Naive B cell (primary cell): ENCODE measurements at regions not wholly inside any gene's neighbourhood (a gene's known extent, or its start where the extent isn't known, plus 50 kb on each side); places are given as distances from the start of the nearest gene placed in this dataset.
A peak's percentile ranks its signal among the peaks of the same experiment; 100 is the strongest.

ENCODE experiments used
- ATAC-seq, 2 donors: fragments of 150-1000 bp; cut with Tn5 transposase; 2 replicates each; pipeline ENCODE4 v1.10.0; 2021; ENCODE audit warnings: low read depth in 2 of 2, mild to moderate bottlenecking in 2 of 2, moderate library complexity in 2 of 2
- DNase-seq: peaks from one replicate; pipeline ENCODE4 v3.0.0; 2022
- H3K27ac Mint-ChIP-seq, 6 donors: one replicate each; pipeline ENCODE4 v1.8.0; 2020 to 2022; ENCODE audit warnings: mild to moderate bottlenecking in 6 of 6, mixed read lengths in 6 of 6, moderate library complexity in 5 of 6, inconsistent platforms in 2 of 6
- H3K27me3 Mint-ChIP-seq, 3 donors: one replicate each; pipeline ENCODE4 v1.8.0; 2021 to 2022; ENCODE audit warnings: mixed read lengths in 3 of 3, mild to moderate bottlenecking in 1 of 3
- H3K36me3 Mint-ChIP-seq, 2 donors: one replicate each; pipeline ENCODE4 v1.8.0; 2020 to 2022; ENCODE audit warnings: mixed read lengths in 2 of 2, inconsistent platforms in 1 of 2, mild to moderate bottlenecking in 1 of 2
- H3K4me1 Mint-ChIP-seq, 3 donors: one replicate each; pipeline ENCODE4 v1.8.0; 2020 to 2022; ENCODE audit warnings: mixed read lengths in 3 of 3, inconsistent platforms in 1 of 3, mild to moderate bottlenecking in 1 of 3, moderate library complexity in 1 of 3
- H3K4me3 Mint-ChIP-seq, 8 donors: one replicate each; pipeline ENCODE4 v1.8.0; 2020 to 2022; ENCODE audit warnings: mild to moderate bottlenecking in 8 of 8, mixed read lengths in 8 of 8, moderate library complexity in 8 of 8, inconsistent platforms in 2 of 8
- H3K9me3 Mint-ChIP-seq, 7 donors: one replicate each; pipeline ENCODE4 v1.8.0; 2020 to 2022; ENCODE audit warnings: mixed read lengths in 7 of 7, mild to moderate bottlenecking in 5 of 7, inconsistent platforms in 2 of 7, moderate library complexity in 1 of 7

DNA sequence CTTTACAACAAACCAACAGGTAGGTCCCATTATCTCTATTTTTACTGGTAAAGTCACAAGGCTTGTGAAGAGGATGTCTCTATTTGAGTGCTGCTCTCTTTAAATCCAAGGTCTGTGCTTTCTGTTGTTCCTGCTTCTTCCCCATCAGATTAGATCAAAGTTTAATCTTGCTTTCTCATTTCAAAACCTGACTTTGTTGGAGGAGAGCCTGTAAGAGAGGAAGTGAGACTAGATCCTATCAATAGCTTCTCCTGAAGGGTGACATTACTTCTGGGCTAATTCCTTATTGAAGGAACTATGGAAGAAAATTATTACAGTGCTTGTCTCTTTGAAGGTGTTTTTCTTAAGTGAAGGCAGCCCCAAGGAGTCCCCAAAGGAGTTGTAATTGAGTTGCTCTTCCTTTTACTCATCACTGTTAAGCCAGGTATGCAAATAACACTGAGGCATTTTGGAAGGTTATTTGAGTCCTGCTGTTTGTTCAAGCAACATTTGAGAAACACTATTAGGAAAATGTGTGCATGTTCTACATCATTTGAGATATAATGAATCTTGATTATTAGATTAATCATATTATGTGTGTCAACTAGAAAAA is 146.2 kb upstream of the MBL2 start:
- DNase-seq, result no peak
- Mint-ChIP-seq H3K9me3 (peaks cover 0 to 2% (median 0%) of the 10 kb centered on the region in 7 donors), H3K4me1 (no peaks in the 10 kb centered on the region), H3K27ac (no peak overlapping the region), H3K4me3 (no peak overlapping the region), H3K27me3 (peaks cover 0 to 4% (median 0%) of the 10 kb centered on the region in 3 donors), H3K36me3 (no peaks in the 10 kb centered on the region)
- no peak for ATAC-seq

DNA sequence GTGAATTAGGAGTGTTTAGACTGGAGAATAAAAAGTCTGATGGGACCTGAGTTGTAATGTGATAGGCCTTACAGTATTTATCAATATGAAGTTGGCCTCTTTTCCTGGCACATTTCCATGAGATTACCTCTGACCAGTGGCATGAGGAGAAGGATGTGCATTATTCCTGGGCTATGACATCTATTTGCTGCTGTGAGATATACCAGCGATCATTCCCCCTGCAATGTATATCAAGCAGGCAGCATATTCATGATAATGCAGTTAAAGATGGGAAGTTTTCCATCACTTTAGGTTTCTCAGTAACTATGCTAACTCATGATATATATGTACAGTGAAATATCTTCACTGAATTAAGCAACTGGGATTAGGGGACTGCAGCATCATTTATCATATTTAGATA is 142.8 kb upstream of the MBL2 start:
- no peak for ATAC-seq
- Mint-ChIP-seq H3K9me3 (peaks cover 0 to 2% (median 0%) of the 10 kb centered on the region in 7 donors), H3K4me1 (no peaks in the 10 kb centered on the region), H3K27ac (no peak overlapping the region), H3K27me3 (peaks cover 0 to 4% (median 0%) of the 10 kb centered on the region in 3 donors), H3K4me3 (no peak overlapping the region), H3K36me3 (no peaks in the 10 kb centered on the region)
- DNase-seq, result no peak

DNA sequence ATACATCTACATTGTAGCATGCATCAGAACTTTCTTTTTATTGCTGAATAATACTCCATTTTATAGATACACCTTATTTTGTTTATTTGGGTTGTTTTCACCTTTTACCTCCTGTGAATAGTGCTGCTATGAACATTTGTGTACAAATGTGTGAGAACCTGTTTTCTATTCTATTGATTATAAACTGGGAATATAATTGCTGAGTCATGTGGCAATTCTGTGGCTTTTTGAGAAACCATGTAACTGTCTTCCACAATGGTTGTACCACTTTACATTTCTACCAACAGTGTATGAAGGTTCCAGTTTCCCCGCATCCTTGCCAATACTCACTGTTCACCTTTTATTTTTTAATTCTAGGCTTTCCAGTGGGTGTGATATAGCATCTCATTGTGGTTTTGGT is 138.6 kb upstream of the MBL2 start:
- DNase-seq (no peak), ATAC-seq (no peak)
- Mint-ChIP-seq H3K27ac (no peak overlapping the region), H3K4me1 (no peaks in the 10 kb centered on the region), H3K9me3 (peaks cover 0 to 1% (median 0%) of the 10 kb centered on the region in 7 donors), H3K27me3 (peaks cover 0 to 4% (median 0%) of the 10 kb centered on the region in 3 donors), H3K4me3 (no peak overlapping the region), H3K36me3 (no peaks in the 10 kb centered on the region)

DNA sequence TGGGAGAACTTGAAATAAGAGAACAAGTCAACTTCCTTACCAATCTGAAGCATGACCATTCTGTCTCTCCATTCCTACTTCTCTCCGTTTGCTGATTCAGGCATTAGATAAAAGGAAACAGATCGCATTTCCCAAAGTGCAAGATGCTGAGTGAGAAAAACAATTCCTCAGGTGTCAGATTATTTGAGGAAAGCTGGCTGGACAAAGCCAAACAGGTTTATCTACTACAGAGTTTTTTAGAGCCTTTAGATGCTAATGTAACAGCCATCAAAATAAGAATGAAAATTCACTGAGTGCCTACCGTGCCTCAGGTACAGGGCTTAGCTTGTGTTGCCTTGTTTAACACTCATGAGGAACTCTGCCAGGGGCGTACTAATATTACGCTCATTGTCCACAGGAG is 135.9 kb upstream of the MBL2 start:
- H3K36me3 Mint-ChIP-seq, result no peaks in the 10 kb centered on the region
- no peak overlapping the region for H3K4me3 Mint-ChIP-seq
- peaks cover 0 to 4% (median 0%) of the 10 kb centered on the region in 3 donors for H3K27me3 Mint-ChIP-seq
- peaks cover 0 to 1% (median 0%) of the 10 kb centered on the region in 7 donors for H3K9me3 Mint-ChIP-seq
- H3K4me1 Mint-ChIP-seq, result no peaks in the 10 kb centered on the region
- no peak overlapping the region for H3K27ac Mint-ChIP-seq
- ATAC-seq, result no peak
- no peak for DNase-seq

DNA sequence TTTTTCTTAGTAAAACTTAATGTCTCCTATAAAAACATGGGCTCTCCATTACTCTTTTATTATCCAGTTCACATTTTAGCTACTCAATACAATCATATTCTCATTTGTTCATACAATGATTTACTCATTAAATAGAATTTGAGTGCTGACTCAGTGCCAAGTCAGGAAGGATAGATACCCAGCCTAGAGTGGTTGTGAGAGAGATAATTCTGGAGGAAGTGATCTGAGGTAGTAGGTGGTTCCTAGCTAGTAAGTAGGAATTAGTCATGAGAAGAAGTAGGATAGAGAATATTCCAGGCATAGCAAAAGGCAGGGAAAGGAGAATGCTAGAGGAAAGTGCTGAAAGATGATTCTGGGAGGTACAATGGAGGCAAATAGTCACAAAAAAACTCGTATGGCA is 133.5 kb upstream of the MBL2 start:
- no peaks in the 10 kb centered on the region for H3K36me3 Mint-ChIP-seq
- no peak for DNase-seq
- H3K4me1 Mint-ChIP-seq, result no peaks in the 10 kb centered on the region
- H3K27ac Mint-ChIP-seq, result no peak overlapping the region
- H3K9me3 Mint-ChIP-seq, result peaks cover 0 to 1% (median 0%) of the 10 kb centered on the region in 7 donors
- no peak for ATAC-seq
- H3K27me3 Mint-ChIP-seq, result peaks cover 0 to 3% (median 0%) of the 10 kb centered on the region in 3 donors
- H3K4me3 Mint-ChIP-seq, result no peak overlapping the region

DNA sequence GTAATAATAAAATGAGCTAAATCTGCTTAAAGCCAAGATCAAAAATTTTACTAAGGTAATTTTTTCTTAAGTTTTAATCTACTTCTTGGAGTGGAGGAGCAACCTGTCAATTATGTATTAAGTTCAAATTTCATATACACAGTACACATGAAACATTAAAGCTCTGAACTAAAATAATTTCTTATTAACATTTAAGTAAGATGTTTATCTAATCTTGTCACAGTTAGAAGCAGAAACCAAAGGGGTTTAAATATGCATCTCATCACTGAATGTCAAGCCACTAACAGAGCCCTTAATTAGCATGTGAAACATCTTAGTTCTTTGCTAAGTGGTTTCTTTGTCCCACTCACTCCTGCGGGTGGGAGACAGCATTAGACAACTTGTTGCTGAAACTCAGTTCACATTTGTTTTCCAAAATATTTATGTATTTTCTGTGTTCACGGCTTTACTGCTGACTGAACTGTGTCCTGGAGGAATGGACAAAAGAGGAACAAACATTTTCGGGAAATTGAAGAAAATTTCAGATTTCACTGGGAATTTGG is 130.9 kb upstream of the MBL2 start:
- Mint-ChIP-seq H3K4me3 (no peak overlapping the region), H3K27ac (no peak overlapping the region), H3K27me3 (peaks cover 0 to 5% (median 0%) of the 10 kb centered on the region in 3 donors), H3K4me1 (no peaks in the 10 kb centered on the region), H3K9me3 (peaks cover 0 to 1% (median 0%) of the 10 kb centered on the region in 7 donors), H3K36me3 (no peaks in the 10 kb centered on the region)
- DNase-seq (no peak), ATAC-seq (no peak)

DNA sequence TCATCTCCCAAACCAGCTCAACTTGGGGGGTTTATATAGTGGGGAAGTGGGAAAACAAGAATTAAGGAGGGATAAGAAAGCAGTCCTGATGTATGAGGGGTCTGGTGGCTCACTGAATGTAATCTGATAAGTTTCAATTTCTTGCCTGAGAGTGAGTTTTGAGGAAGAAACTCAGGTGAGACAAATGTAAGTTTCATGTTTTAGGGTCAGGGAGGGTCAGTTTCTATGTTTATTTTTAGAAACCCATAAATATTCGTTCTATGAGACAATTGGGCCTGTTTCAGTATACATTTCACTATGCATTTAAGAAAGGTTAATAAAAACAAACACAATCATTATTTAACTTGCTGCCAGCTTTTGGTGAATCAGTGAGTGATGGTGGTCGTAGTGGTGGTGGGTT is 128.0 kb upstream of the MBL2 start:
- peaks cover 0 to 5% (median 0%) of the 10 kb centered on the region in 3 donors for H3K27me3 Mint-ChIP-seq
- no peak overlapping the region for H3K4me3 Mint-ChIP-seq
- H3K36me3 Mint-ChIP-seq, result no peaks in the 10 kb centered on the region
- H3K27ac Mint-ChIP-seq, result no peak overlapping the region
- DNase-seq (no peak), ATAC-seq (no peak)
- H3K9me3 Mint-ChIP-seq, result peaks cover 0 to 4% (median 0%) of the 10 kb centered on the region in 7 donors
- H3K4me1 Mint-ChIP-seq, result no peaks in the 10 kb centered on the region

DNA sequence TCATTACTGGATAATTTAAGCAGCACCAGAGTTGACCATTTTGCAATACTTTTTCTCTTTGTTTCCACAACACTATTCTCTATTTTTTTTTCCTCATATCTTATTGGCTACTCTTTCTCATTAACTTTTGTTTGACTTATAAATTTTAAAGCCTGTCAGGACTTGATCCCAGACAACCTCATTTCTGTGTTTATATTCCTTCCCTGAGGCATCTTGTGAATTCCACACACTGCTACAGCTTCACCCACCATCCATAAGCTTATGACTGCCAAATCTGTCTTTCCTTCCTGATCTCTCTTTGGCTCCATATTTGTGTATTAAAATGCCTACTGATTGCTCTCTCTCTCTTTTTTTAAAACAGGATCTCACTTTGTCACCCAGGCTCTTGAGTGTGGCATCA is 124.6 kb upstream of the MBL2 start:
- Mint-ChIP-seq H3K36me3 (no peaks in the 10 kb centered on the region), H3K9me3 (peaks cover 0 to 6% (median 0%) of the 10 kb centered on the region in 7 donors), H3K27me3 (peaks cover 0 to 5% (median 0%) of the 10 kb centered on the region in 3 donors), H3K4me1 (no peaks in the 10 kb centered on the region), H3K4me3 (no peak overlapping the region), H3K27ac (no peak overlapping the region)
- ATAC-seq (no peak), DNase-seq (no peak)

DNA sequence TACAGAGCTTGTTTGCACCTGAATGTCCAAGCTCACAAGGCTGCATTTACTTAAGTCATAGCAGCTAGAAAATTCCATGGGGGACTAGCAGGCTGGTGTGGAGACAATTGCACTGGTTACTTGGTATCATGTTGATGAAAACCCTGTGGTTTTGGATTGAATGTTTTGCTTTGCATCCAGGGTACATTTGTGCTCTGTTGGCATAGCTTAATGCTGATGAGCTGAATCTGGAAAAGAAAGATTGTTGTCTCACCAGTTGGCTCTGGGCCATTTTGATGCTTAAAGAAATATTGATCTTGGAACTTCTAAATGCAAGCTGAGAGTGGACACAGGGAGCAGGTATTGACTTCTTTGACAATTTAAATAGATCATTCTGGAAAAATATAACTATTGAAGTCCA is 122.5 kb upstream of the MBL2 start:
- no peaks in the 10 kb centered on the region for H3K4me1 Mint-ChIP-seq
- no peak for DNase-seq
- no peak for ATAC-seq
- no peak overlapping the region for H3K27ac Mint-ChIP-seq
- no peaks in the 10 kb centered on the region for H3K36me3 Mint-ChIP-seq
- no peaks in the 10 kb centered on the region for H3K27me3 Mint-ChIP-seq
- H3K4me3 Mint-ChIP-seq, result no peak overlapping the region
- peaks cover 0 to 6% (median 0%) of the 10 kb centered on the region in 7 donors for H3K9me3 Mint-ChIP-seq

DNA sequence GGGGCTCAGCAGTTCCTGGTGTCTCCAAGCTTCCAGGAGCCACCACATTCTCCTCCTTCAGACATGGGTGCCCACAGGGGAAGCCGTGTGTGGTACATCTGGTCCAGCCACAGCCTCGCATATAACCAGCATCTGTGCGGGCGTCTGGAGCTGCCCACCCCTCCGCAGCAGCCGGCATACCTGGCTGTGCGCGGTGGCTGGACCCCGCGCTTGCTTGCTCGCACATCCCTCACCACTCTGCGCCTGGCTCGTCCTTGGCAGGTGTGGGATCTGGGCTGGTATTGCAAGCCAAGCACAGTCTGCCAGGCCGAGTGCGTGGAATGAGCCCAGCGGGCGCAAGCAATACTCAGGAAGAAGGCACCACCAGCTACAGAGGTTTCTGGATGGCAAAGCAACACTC is 117.7 kb upstream of the MBL2 start:
- H3K27me3 Mint-ChIP-seq, result no peaks in the 10 kb centered on the region
- H3K27ac Mint-ChIP-seq, result no peak overlapping the region
- H3K36me3 Mint-ChIP-seq, result no peaks in the 10 kb centered on the region
- H3K9me3 Mint-ChIP-seq, result peaks cover 0 to 3% (median 0%) of the 10 kb centered on the region in 7 donors
- no peaks in the 10 kb centered on the region for H3K4me1 Mint-ChIP-seq
- no peak for ATAC-seq
- H3K4me3 Mint-ChIP-seq, result no peak overlapping the region
- DNase-seq, result no peak

DNA sequence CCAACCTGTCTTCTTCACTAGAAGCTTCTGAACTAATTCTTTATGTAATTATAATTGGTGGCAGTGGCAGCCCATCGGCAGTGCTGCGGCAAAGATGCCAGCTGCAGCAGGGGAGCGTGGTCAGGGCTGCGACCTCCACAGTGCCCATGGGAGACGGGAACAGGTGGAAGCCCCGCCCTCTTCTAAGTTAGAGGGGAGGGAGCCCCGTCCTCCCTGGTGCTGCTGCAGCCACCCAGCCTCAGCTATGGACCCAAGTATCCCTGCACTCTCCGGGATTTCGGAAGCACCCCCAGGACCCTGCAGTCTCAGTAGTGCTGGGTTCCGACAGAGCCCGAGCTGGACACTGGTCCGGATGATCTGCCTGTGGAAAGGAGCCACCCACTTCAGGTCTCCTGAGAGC is 117.0 kb upstream of the MBL2 start:
- H3K4me1 Mint-ChIP-seq, result no peaks in the 10 kb centered on the region
- no peaks in the 10 kb centered on the region for H3K36me3 Mint-ChIP-seq
- no peak overlapping the region for H3K4me3 Mint-ChIP-seq
- peaks cover 0 to 1% (median 0%) of the 10 kb centered on the region in 7 donors for H3K9me3 Mint-ChIP-seq
- H3K27ac Mint-ChIP-seq, result no peak overlapping the region
- ATAC-seq (no peak), DNase-seq (no peak)
- no peaks in the 10 kb centered on the region for H3K27me3 Mint-ChIP-seq

DNA sequence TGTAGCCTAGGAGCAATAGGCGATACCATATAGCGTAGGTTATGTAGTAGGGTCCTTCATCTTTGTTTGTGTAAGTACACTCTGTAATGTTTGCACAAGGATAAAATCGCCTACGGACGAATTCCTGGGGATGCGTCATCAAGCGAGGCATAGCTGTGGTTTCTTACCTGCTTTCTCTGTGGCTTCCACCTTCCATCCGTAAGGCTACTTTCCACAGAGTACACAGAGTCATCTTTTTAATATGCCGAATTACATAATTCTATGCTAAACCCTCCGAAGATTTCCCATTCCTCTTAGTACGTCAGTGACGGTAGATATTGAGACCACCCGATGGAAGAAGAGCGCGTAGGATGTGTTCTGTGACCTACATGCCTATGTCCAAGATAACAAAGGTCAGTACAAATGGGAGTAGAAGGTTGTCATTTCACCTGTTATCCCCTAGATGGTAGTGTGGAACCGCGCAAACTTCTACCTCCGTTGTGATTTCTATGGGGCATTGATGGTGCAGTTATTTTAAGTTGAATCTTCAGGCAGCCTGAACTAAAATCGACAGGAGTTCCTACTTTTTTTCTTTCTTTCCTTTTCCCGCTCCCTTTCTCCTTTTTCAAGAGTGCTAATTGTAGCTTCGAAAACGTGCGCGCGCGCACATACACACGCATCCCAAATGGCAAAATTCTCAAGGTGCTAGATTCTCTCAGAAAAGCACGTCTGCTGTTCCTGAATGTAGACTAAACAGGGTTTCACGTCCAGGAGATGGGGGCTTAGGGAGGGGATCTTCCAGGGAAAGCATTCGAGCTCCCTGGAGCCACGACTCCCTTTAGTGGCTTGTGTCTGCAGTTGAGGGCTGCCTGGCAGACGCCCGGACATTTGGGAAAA is 111.7 kb upstream of the MBL2 start:
- Mint-ChIP-seq H3K4me1 (no peaks in the 10 kb centered on the region), H3K4me3 (no peak overlapping the region), H3K27ac (no peak overlapping the region), H3K27me3 (no peaks in the 10 kb centered on the region), H3K9me3 (peaks cover 0 to 1% (median 0%) of the 10 kb centered on the region in 7 donors), H3K36me3 (no peaks in the 10 kb centered on the region)
- DNase-seq, result no peak
- peak in 1 of 2 donors; percentile 37 for ATAC-seq

DNA sequence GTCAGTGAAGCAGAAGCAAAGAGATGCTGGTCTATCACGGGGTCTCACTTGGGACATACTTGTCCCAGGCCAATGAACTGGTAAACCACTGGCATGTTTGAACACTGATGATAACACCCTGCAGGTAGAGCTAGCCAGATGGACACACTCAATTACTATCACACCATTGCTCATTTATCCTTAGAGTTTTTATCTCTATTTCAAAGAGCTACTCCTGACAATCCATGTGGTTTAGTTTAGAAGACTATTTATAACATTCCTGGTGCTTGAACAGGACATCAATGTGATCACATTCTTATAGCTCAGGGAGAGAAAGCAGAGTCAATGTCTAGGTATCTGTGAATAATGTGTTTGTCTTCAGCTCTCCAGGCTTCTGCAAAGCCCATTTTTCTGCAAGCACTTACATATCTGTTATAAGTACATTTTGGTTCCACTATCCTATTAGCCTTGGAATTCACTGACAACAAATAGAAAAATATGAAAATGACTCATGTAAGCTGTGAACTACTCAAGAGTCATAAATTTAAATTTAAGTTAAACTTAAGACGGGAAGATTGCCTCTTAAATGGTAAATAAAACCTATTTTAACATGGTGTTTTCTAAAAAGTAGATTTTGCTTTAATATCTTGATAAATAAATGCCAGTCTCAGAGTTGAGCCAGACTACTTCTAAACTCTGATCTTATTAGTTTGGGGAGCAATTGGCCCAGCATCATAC is 106.7 kb upstream of the MBL2 start:
- no peaks in the 10 kb centered on the region for H3K4me1 Mint-ChIP-seq
- H3K27me3 Mint-ChIP-seq, result no peaks in the 10 kb centered on the region
- no peaks in the 10 kb centered on the region for H3K36me3 Mint-ChIP-seq
- H3K9me3 Mint-ChIP-seq, result no peaks in the 10 kb centered on the region
- H3K4me3 Mint-ChIP-seq, result no peak overlapping the region
- H3K27ac Mint-ChIP-seq, result no peak overlapping the region
- ATAC-seq, result no peak
- DNase-seq, result no peak
